Ishikawa (cell line): ENCODE measurements at regions not wholly inside any gene's neighbourhood (a gene's known extent, or its start where the extent isn't known, plus 50 kb on each side); places are given as distances from the start of the nearest gene placed in this dataset.

Experiments
- CEBPB ChIP-seq: IDR thresholded peaks from 2 replicates; pipeline ENCODE4 v1.6.1; 2012
- EP300 ChIP-seq: IDR thresholded peaks from 2 replicates; pipeline ENCODE4 v1.6.1; 2012; ENCODE audit warnings: borderline replicate concordance
- FOXM1 ChIP-seq: IDR thresholded peaks from 2 replicates; pipeline ENCODE4 v1.6.1; 2012; ENCODE audit warnings: low read depth, borderline replicate concordance
- NFIC ChIP-seq: IDR thresholded peaks from 2 replicates; pipeline ENCODE4 v1.6.1; 2012
- RAD21 ChIP-seq: IDR thresholded peaks from 2 replicates; pipeline ENCODE4 v1.6.1; 2012; ENCODE audit warnings: low read depth
- TAF1 ChIP-seq: IDR thresholded peaks from 2 replicates; pipeline ENCODE4 v1.6.1; 2012; ENCODE audit warnings: low read depth, mild to moderate bottlenecking
- TEAD4 ChIP-seq: IDR thresholded peaks from 2 replicates; pipeline ENCODE4 v1.6.1; 2012
- YY1 ChIP-seq: IDR thresholded peaks from 2 replicates; pipeline ENCODE4 v1.6.1; 2012; ENCODE audit warnings: low read depth
- TF ChIP-seq, protein P1 (sequence below): IDR thresholded peaks from 2 replicates; pipeline ENCODE4 v1.6.1; 2012
- TF ChIP-seq, protein P2 (sequence below): IDR thresholded peaks from 2 replicates; pipeline ENCODE4 v1.6.1; 2012; ENCODE audit warnings: low read depth, mild to moderate bottlenecking

GRCh38 chr9:135334953-135335460 is 144.6 kb upstream of the PPP1R26 start:
- TF ChIP-seq, protein P1, sequence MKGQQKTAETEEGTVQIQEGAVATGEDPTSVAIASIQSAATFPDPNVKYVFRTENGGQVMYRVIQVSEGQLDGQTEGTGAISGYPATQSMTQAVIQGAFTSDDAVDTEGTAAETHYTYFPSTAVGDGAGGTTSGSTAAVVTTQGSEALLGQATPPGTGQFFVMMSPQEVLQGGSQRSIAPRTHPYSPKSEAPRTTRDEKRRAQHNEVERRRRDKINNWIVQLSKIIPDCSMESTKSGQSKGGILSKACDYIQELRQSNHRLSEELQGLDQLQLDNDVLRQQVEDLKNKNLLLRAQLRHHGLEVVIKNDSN, result no peak
- no peak for TF ChIP-seq CEBPB
- TF ChIP-seq EP300, result no peak
- no peak for TF ChIP-seq NFIC
- TF ChIP-seq FOXM1, result no peak
- no peak for TF ChIP-seq YY1
- TF ChIP-seq TAF1, result no peak
- no peak for TF ChIP-seq RAD21
- TF ChIP-seq, protein P2, sequence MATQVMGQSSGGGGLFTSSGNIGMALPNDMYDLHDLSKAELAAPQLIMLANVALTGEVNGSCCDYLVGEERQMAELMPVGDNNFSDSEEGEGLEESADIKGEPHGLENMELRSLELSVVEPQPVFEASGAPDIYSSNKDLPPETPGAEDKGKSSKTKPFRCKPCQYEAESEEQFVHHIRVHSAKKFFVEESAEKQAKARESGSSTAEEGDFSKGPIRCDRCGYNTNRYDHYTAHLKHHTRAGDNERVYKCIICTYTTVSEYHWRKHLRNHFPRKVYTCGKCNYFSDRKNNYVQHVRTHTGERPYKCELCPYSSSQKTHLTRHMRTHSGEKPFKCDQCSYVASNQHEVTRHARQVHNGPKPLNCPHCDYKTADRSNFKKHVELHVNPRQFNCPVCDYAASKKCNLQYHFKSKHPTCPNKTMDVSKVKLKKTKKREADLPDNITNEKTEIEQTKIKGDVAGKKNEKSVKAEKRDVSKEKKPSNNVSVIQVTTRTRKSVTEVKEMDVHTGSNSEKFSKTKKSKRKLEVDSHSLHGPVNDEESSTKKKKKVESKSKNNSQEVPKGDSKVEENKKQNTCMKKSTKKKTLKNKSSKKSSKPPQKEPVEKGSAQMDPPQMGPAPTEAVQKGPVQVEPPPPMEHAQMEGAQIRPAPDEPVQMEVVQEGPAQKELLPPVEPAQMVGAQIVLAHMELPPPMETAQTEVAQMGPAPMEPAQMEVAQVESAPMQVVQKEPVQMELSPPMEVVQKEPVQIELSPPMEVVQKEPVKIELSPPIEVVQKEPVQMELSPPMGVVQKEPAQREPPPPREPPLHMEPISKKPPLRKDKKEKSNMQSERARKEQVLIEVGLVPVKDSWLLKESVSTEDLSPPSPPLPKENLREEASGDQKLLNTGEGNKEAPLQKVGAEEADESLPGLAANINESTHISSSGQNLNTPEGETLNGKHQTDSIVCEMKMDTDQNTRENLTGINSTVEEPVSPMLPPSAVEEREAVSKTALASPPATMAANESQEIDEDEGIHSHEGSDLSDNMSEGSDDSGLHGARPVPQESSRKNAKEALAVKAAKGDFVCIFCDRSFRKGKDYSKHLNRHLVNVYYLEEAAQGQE, result no peak
- TF ChIP-seq TEAD4, result no peak
